H9 (cell line): ENCODE measurements at regions not wholly inside any gene's neighbourhood (a gene's known extent, or its start where the extent isn't known, plus 50 kb on each side); places are given as distances from the start of the nearest gene placed in this dataset.

Experiments used
- DNase-seq: peaks from one replicate; pipeline ENCODE4 v3.0.0-alpha.2; 2017
- H2AFZ ChIP-seq: one replicate; pipeline ENCODE4 v1.6.1; 2013; ENCODE audit warnings: mild to moderate bottlenecking, low read length, control low read depth, moderate library complexity
- H2AK5ac ChIP-seq: 2 replicates; pipeline ENCODE4 v1.6.1; 2013; ENCODE audit warnings: low read length, control low read depth, mixed read lengths; ENCODE audit not compliant: insufficient read length
- H2BK120ac ChIP-seq: one replicate; pipeline ENCODE4 v1.6.1; 2013; ENCODE audit warnings: low read depth, mild to moderate bottlenecking, low read length, control low read depth, inconsistent platforms; ENCODE audit not compliant: poor library complexity, severe bottlenecking
- H2BK12ac ChIP-seq: 2 replicates; pipeline ENCODE4 v1.6.1; 2013; ENCODE audit warnings: low read length, control low read depth, mixed read lengths, low read depth; ENCODE audit not compliant: insufficient read length
- H2BK15ac ChIP-seq: 2 replicates; pipeline ENCODE4 v1.6.1; 2013; ENCODE audit warnings: low read depth, low read length, control low read depth
- H2BK20ac ChIP-seq: one replicate; pipeline ENCODE4 v1.6.1; 2013; ENCODE audit warnings: low read depth, mild to moderate bottlenecking, low read length, control low read depth, inconsistent platforms; ENCODE audit not compliant: poor library complexity, severe bottlenecking
- H2BK5ac ChIP-seq: 2 replicates; pipeline ENCODE4 v1.6.1; 2013; ENCODE audit warnings: low read length, control low read depth, mixed read lengths; ENCODE audit not compliant: insufficient read length
- H3K14ac ChIP-seq: 2 replicates; pipeline ENCODE4 v1.6.1; 2013; ENCODE audit warnings: low read length, control low read depth; ENCODE audit not compliant: insufficient read depth
- H3K18ac ChIP-seq: 2 replicates; pipeline ENCODE4 v1.6.1; 2013; ENCODE audit warnings: low read depth, mild to moderate bottlenecking, mixed read lengths, low read length, control low read depth; ENCODE audit not compliant: insufficient read length
- H3K23ac ChIP-seq: 2 replicates; pipeline ENCODE4 v1.6.1; 2013; ENCODE audit warnings: low read length, control low read depth, mixed read lengths, low read depth; ENCODE audit not compliant: insufficient read length
- H3K23me2 ChIP-seq: 2 replicates; pipeline ENCODE4 v1.6.1; 2013; ENCODE audit warnings: low read depth, mild to moderate bottlenecking, mixed read lengths, low read length, control low read depth; ENCODE audit not compliant: insufficient read length, poor library complexity, severe bottlenecking
- H3K27ac ChIP-seq: 2 replicates; pipeline ENCODE4 v1.5.1; 2013; ENCODE audit warnings: low read length, control low read depth, mixed read lengths, low read depth; ENCODE audit not compliant: insufficient read length
- H3K27me3 ChIP-seq: 2 replicates; pipeline ENCODE4 v1.6.1; 2013; ENCODE audit warnings: low read length, control low read depth, inconsistent platforms; ENCODE audit not compliant: insufficient read depth
- H3K4ac ChIP-seq: 2 replicates; pipeline ENCODE4 v1.6.1; 2013; ENCODE audit warnings: low read depth, mild to moderate bottlenecking, control low read depth, inconsistent platforms, low read length, moderate library complexity
- H3K4me1 ChIP-seq: 2 replicates; pipeline ENCODE4 v1.6.1; 2013; ENCODE audit warnings: low read length, control low read depth, inconsistent platforms; ENCODE audit not compliant: insufficient read depth
- H3K4me2 ChIP-seq: 2 replicates; pipeline ENCODE4 v1.6.1; 2013; ENCODE audit warnings: low read length, control low read depth, mixed read lengths; ENCODE audit not compliant: insufficient read length, insufficient read depth
- H3K56ac ChIP-seq: 2 replicates; pipeline ENCODE4 v1.6.1; 2013; ENCODE audit warnings: low read depth, mild to moderate bottlenecking, mixed read lengths, low read length, control low read depth; ENCODE audit not compliant: insufficient read length
- H3K79me1 ChIP-seq: 2 replicates; pipeline ENCODE4 v1.6.1; 2013; ENCODE audit warnings: low read depth, mild to moderate bottlenecking, moderate library complexity, low read length, control low read depth, inconsistent platforms; ENCODE audit not compliant: insufficient read depth, poor library complexity, severe bottlenecking
- H3K79me2 ChIP-seq: 2 replicates; pipeline ENCODE4 v1.6.1; 2013; ENCODE audit warnings: low read length, control low read depth, inconsistent platforms; ENCODE audit not compliant: insufficient read depth
- H3K9ac ChIP-seq: 2 replicates; pipeline ENCODE4 v1.6.1; 2013; ENCODE audit warnings: low read length, control low read depth, mixed read lengths; ENCODE audit not compliant: insufficient read length; ENCODE audit errors: extremely low read depth
- H3K9me3 ChIP-seq: one replicate; pipeline ENCODE4 v1.6.1; 2013; ENCODE audit warnings: low read depth, low read length, inconsistent platforms; ENCODE audit not compliant: control insufficient read depth
- H3T11ph ChIP-seq: one replicate; pipeline ENCODE4 v1.6.1; 2013; ENCODE audit warnings: mild to moderate bottlenecking, low read length, control low read depth, inconsistent platforms
- H4K20me1 ChIP-seq: one replicate; pipeline ENCODE4 v1.6.1; 2013; ENCODE audit not compliant: control insufficient read depth, insufficient read length, insufficient read depth
- H4K5ac ChIP-seq: 2 replicates; pipeline ENCODE4 v1.6.1; 2013; ENCODE audit warnings: low read depth, mild to moderate bottlenecking, mixed read lengths, low read length, control low read depth; ENCODE audit not compliant: insufficient read length
- H4K8ac ChIP-seq: replicated peaks from 2 replicates; pipeline ENCODE4 v1.6.1; 2013; ENCODE audit warnings: low read length, control low read depth, mixed read lengths, low read depth; ENCODE audit not compliant: insufficient read length
- H4K91ac ChIP-seq: 2 replicates; pipeline ENCODE4 v1.6.1; 2013; ENCODE audit warnings: low read depth, mild to moderate bottlenecking, moderate library complexity, mixed read lengths, low read length, control low read depth; ENCODE audit not compliant: insufficient read length
- H3K27ac Mint-ChIP-seq, 3 experiments: 2 replicates in 2 of 3; 3 replicates in 1 of 3; pipeline ENCODE4 v1.8.0; 2020 to 2021; ENCODE audit warnings: mixed read lengths in 3 of 3, mild to moderate bottlenecking in 1 of 3, moderate library complexity in 1 of 3
- H3K27me3 Mint-ChIP-seq: 2 replicates; pipeline ENCODE4 v1.8.0; 2021; ENCODE audit warnings: low read depth, mild to moderate bottlenecking, moderate library complexity, mixed read lengths
- H3K36me3 Mint-ChIP-seq, 3 experiments: 2 replicates in 2 of 3; 3 replicates in 1 of 3; pipeline ENCODE4 v1.8.0; 2020 to 2021; ENCODE audit warnings: low read depth in 3 of 3, mixed read lengths in 3 of 3; ENCODE audit not compliant: insufficient read depth in 1 of 3
- H3K4me1 Mint-ChIP-seq, 2 experiments: 2 replicates each; pipeline ENCODE4 v1.8.0; 2020; ENCODE audit warnings: mixed read lengths in 2 of 2
- H3K4me3 Mint-ChIP-seq, 2 experiments: 2 replicates in 1 of 2; 3 replicates in 1 of 2; pipeline ENCODE4 v1.8.0; 2020 to 2021; ENCODE audit warnings: mild to moderate bottlenecking in 2 of 2, mixed read lengths in 2 of 2, moderate library complexity in 1 of 2
- H3K9me3 Mint-ChIP-seq, 2 experiments: 2 replicates in 1 of 2; 3 replicates in 1 of 2; pipeline ENCODE4 v1.8.0; 2020; ENCODE audit warnings: mild to moderate bottlenecking in 2 of 2, mixed read lengths in 2 of 2, moderate library complexity in 1 of 2
- CTCF ChIP-seq: fragments of 200-600 bp; sonication (generic); conservative IDR thresholded peaks from 3 replicates; pipeline ENCODE4 v1.8.0; 2021; ENCODE audit warnings: antibody characterized with exemption, mild to moderate bottlenecking
- WGBS: extraction: QIAGEN DNeasy Blood & Tissue Kit; methylation state at CpG from one replicate; pipeline ENCODE4 v1.1.7; 2013; ENCODE audit warnings: missing lambda C conversion rate, low lambda C conversion rate, mixed read lengths; ENCODE audit not compliant: insufficient read length; ENCODE audit errors: extremely low coverage; 5-methylcytosine and 5-hydroxymethylcytosine counted together

- H3K4me3 Mint-ChIP-seq = no peak overlapping the region
- H3T11ph ChIP-seq = no peak overlapping the region
- H3K27me3 ChIP-seq = no peaks in the 10 kb centered on the region
Measured at GRCh38 chr21:25408666-25409065, 198.6 kb downstream of the MRPL39 start.

More at GRCh38 chr21:25408666-25409065, 198.6 kb downstream of the MRPL39 start:
- H2BK15ac ChIP-seq = no peak overlapping the region
- H4K91ac ChIP-seq = no peak overlapping the region
- no peak overlapping the region for H3K14ac ChIP-seq
- no peaks in the 10 kb centered on the region for H3K4me1 ChIP-seq
- Mint-ChIP-seq H3K4me1 (no peaks in the 10 kb centered on the region), H3K27ac (no peak overlapping the region), H3K9me3 (peaks cover 0 to 3% of the 10 kb centered on the region in 2 experiments; a peak in 2 of 5 replicates), H3K27me3 (peaks cover 2% of the 10 kb centered on the region; the same call in 1 of the 2 replicates), H3K36me3 (no peaks in the 10 kb centered on the region)
- no peak overlapping the region for H2AFZ ChIP-seq
- H3K27ac ChIP-seq = no peak overlapping the region
- H2AK5ac ChIP-seq = no peak overlapping the region
- DNase-seq = no peak
- no peak overlapping the region for H2BK5ac ChIP-seq
- no peak overlapping the region for H2BK20ac ChIP-seq
- WGBS = no CpG with 5 or more reads among the region's 5 CpGs
- H3K4ac ChIP-seq = no peak overlapping the region
- H3K23ac ChIP-seq = no peak overlapping the region
- no peak overlapping the region for H3K4me2 ChIP-seq
- H3K9ac ChIP-seq = no peak overlapping the region
- H2BK12ac ChIP-seq = no peak overlapping the region
- H3K18ac ChIP-seq = no peak overlapping the region
- H4K20me1 ChIP-seq = no peaks in the 10 kb centered on the region
- H2BK120ac ChIP-seq = no peak overlapping the region
- TF ChIP-seq CTCF = no peak
- no peaks in the 10 kb centered on the region for H3K79me1 ChIP-seq
- no peaks in the 10 kb centered on the region for H3K79me2 ChIP-seq
- H4K8ac ChIP-seq = no peak overlapping the region
- H4K5ac ChIP-seq = no peak overlapping the region
- H3K23me2 ChIP-seq = no peaks in the 10 kb centered on the region
- H3K56ac ChIP-seq = no peak overlapping the region
- H3K9me3 ChIP-seq = no peaks in the 10 kb centered on the region
